ENCODE measurements at regions not wholly inside any gene's neighbourhood (a gene's known extent, or its start where the extent isn't known, plus 50 kb on each side); places are given as distances from the start of the nearest gene placed in this dataset.

GRCh38 chr6:4360920-4361319 lies 225.5 kb upstream of the ECI2 start:
- no peak for TF ChIP-seq CTCF (IDR thresholded peaks at IDR 0.05)
- no peak for TF ChIP-seq POLR2A (IDR thresholded peaks at IDR 0.05)

Measured in body of pancreas (tissue), 4 donors.